GM18909 (cell line): ENCODE measurements at regions not wholly inside any gene's neighbourhood (a gene's known extent, or its start where the extent isn't known, plus 50 kb on each side); places are given as distances from the start of the nearest gene placed in this dataset.
A peak's percentile ranks its signal among the peaks of the same experiment; 100 is the strongest.

Experiments used
- ATAC-seq: cut with Tn5 transposase; IDR thresholded peaks from one replicate; pipeline ENCODE4 v1.9.1; 2021; ENCODE audit warnings: mild to moderate bottlenecking; ENCODE audit not compliant: unreplicated experiment, poor library complexity

- no peak for ATAC-seq
Measured at GRCh38 chr4:120528428-120528827, 394.1 kb downstream of the PRDM5 start.

- ATAC-seq: no peak
Measured at GRCh38 chr4:120526033-120526432, 396.5 kb downstream of the PRDM5 start.

GRCh38 chr4:120525106-120525505 is 397.4 kb downstream of the PRDM5 start:
- ATAC-seq: no peak

GRCh38 chr4:120524237-120524636 is 398.3 kb downstream of the PRDM5 start:
- ATAC-seq: no peak

GRCh38 chr4:120520761-120521160 is 401.8 kb downstream of the PRDM5 start:
- no peak for ATAC-seq

- ATAC-seq: no peak
Measured at GRCh38 chr4:120517966-120518365, 404.6 kb downstream of the PRDM5 start.

GRCh38 chr4:120509719-120510118 is 412.8 kb downstream of the PRDM5 start:
- ATAC-seq: no peak

GRCh38 chr4:120509222-120509621 is 413.3 kb downstream of the PRDM5 start:
- ATAC-seq: no peak

GRCh38 chr4:120508036-120508435 is 414.5 kb downstream of the PRDM5 start:
- no peak for ATAC-seq

GRCh38 chr4:120506536-120506935 is 416.0 kb downstream of the PRDM5 start:
- ATAC-seq: no peak

GRCh38 chr4:120498678-120499077 is 423.8 kb downstream of the PRDM5 start:
- ATAC-seq: no peak

- no peak for ATAC-seq
Measured at GRCh38 chr4:120491481-120491880, 424.8 kb upstream of the MAD2L1 start.

- ATAC-seq: no peak
Measured at GRCh38 chr4:120481756-120482155, 415.1 kb upstream of the MAD2L1 start.

- no peak for ATAC-seq
Measured at GRCh38 chr4:120472447-120473131, 405.9 kb upstream of the MAD2L1 start.

- no peak for ATAC-seq
Measured at GRCh38 chr4:120466429-120466828, 399.8 kb upstream of the MAD2L1 start.

GRCh38 chr4:120454788-120455187 is 388.1 kb upstream of the MAD2L1 start:
- ATAC-seq: no peak

- ATAC-seq: no peak
Measured at GRCh38 chr4:120452536-120452935, 385.9 kb upstream of the MAD2L1 start.

GRCh38 chr4:120452001-120452400 is 385.4 kb upstream of the MAD2L1 start:
- ATAC-seq: no peak

GRCh38 chr4:120447774-120448173 is 381.1 kb upstream of the MAD2L1 start:
- no peak for ATAC-seq

- peak; percentile 91 for ATAC-seq
Measured at GRCh38 chr4:120446051-120446567, 379.5 kb upstream of the MAD2L1 start.

GRCh38 chr4:120445186-120445585 is 378.5 kb upstream of the MAD2L1 start:
- no peak for ATAC-seq

- no peak for ATAC-seq
Measured at GRCh38 chr4:120443116-120443515, 376.5 kb upstream of the MAD2L1 start.
